DMS53 treated with DMSO at 0.1 percent for 48 hours (cell line): ENCODE measurements at regions not wholly inside any gene's neighbourhood (a gene's known extent, or its start where the extent isn't known, plus 50 kb on each side); places are given as distances from the start of the nearest gene placed in this dataset.

ENCODE experiments used
- DNase-seq: peaks from one replicate; lab custom pipeline; 2025; ENCODE audit not compliant: unreplicated experiment; lab: John Stamatoyannopoulos, UW

- no peak for DNase-seq
These were observed 588.4 kb downstream of the PTPRU start for GRCh38 chr1:29824511-29825273.

- no peak for DNase-seq
These were observed 587.7 kb downstream of the PTPRU start for GRCh38 chr1:29824025-29824424.

- no peak for DNase-seq
These were observed 587.2 kb downstream of the PTPRU start for GRCh38 chr1:29823561-29823960.

GRCh38 chr1:29821605-29822004 lies 585.3 kb downstream of the PTPRU start:
- no peak for DNase-seq

GRCh38 chr1:29820401-29820800 lies 584.1 kb downstream of the PTPRU start:
- DNase-seq: no peak

GRCh38 chr1:29812408-29813135 lies 576.2 kb downstream of the PTPRU start:
- no peak for DNase-seq

- DNase-seq: no peak
These were observed 575.5 kb downstream of the PTPRU start for GRCh38 chr1:29811727-29812407.

- DNase-seq: no peak
These were observed 574.9 kb downstream of the PTPRU start for GRCh38 chr1:29811247-29811646.

- DNase-seq: no peak
These were observed 574.1 kb downstream of the PTPRU start for GRCh38 chr1:29810121-29811120.

GRCh38 chr1:29809446-29810120 lies 573.3 kb downstream of the PTPRU start:
- DNase-seq: no peak

- no peak for DNase-seq
These were observed 572.0 kb downstream of the PTPRU start for GRCh38 chr1:29808141-29808995.

- no peak for DNase-seq
These were observed 571.4 kb downstream of the PTPRU start for GRCh38 chr1:29807689-29808088.

- no peak for DNase-seq
These were observed 570.5 kb downstream of the PTPRU start for GRCh38 chr1:29806646-29807319.

GRCh38 chr1:29805896-29806160 lies 569.5 kb downstream of the PTPRU start:
- DNase-seq: no peak

- DNase-seq: no peak
These were observed 569.0 kb downstream of the PTPRU start for GRCh38 chr1:29805122-29805895.

- DNase-seq: no peak
These were observed 568.0 kb downstream of the PTPRU start for GRCh38 chr1:29804181-29804899.

GRCh38 chr1:29803486-29803885 lies 567.2 kb downstream of the PTPRU start:
- no peak for DNase-seq
